Endodermal cell (in vitro differentiated cells): ENCODE measurements at regions not wholly inside any gene's neighbourhood (a gene's known extent, or its start where the extent isn't known, plus 50 kb on each side); places are given as distances from the start of the nearest gene placed in this dataset.
A peak's percentile ranks its signal among the peaks of the same experiment; 100 is the strongest.
"Not testable (repeated sequence)": the region's sequence is repeated elsewhere in the genome, so short reads cannot be mapped to it uniquely, and the experiment has no call there.

Experiments used
- DNase-seq: peaks from one replicate; pipeline ENCODE4 v3.0.0-alpha.2; 2017
- H3K27ac ChIP-seq: 2 replicates; pipeline ENCODE4 v1.5.1; 2013; ENCODE audit warnings: mild to moderate bottlenecking, low read depth, low read length, moderate library complexity
- H3K27me3 ChIP-seq: 2 replicates; pipeline ENCODE4 v1.6.1; 2013; ENCODE audit warnings: mild to moderate bottlenecking, low read length, moderate library complexity; ENCODE audit not compliant: insufficient read depth, control insufficient read depth, poor library complexity, severe bottlenecking
- H3K36me3 ChIP-seq: 2 replicates; pipeline ENCODE4 v1.7.0; 2013; ENCODE audit warnings: mild to moderate bottlenecking, low read length, moderate library complexity; ENCODE audit not compliant: control insufficient read depth, insufficient read depth
- H3K4me1 ChIP-seq: one replicate; pipeline ENCODE4 v1.7.0; 2013; ENCODE audit warnings: low read length; ENCODE audit not compliant: control insufficient read depth, insufficient read depth
- H3K4me3 ChIP-seq: 2 replicates; pipeline ENCODE4 v1.5.1; 2013; ENCODE audit warnings: mild to moderate bottlenecking, low read length, moderate library complexity
- H3K9ac ChIP-seq: 2 replicates; pipeline ENCODE4 v1.6.1; 2013; ENCODE audit warnings: mild to moderate bottlenecking, low read length, moderate library complexity; ENCODE audit not compliant: poor library complexity, severe bottlenecking; ENCODE audit errors: extremely low read depth
- H3K9me3 ChIP-seq: 2 replicates; pipeline ENCODE4 v1.6.1; 2013; ENCODE audit warnings: mild to moderate bottlenecking, low read length, moderate library complexity; ENCODE audit not compliant: control insufficient read depth
- H3K27ac Mint-ChIP-seq: 2 replicates; pipeline ENCODE4 v1.8.0; 2020; ENCODE audit warnings: mixed read lengths
- H3K27me3 Mint-ChIP-seq: 2 replicates; pipeline ENCODE4 v1.8.0; 2021; ENCODE audit warnings: mild to moderate bottlenecking, mixed read lengths; ENCODE audit not compliant: insufficient read depth
- H3K36me3 Mint-ChIP-seq: 2 replicates; pipeline ENCODE4 v1.8.0; 2020; ENCODE audit warnings: low read depth, mixed read lengths
- H3K4me1 Mint-ChIP-seq: 2 replicates; pipeline ENCODE4 v1.8.0; 2020; ENCODE audit warnings: mixed read lengths
- H3K4me3 Mint-ChIP-seq: 2 replicates; pipeline ENCODE4 v1.8.0; 2020; ENCODE audit warnings: mild to moderate bottlenecking, moderate library complexity, mixed read lengths
- H3K9me3 Mint-ChIP-seq: 2 replicates; pipeline ENCODE4 v1.8.0; 2020; ENCODE audit warnings: mild to moderate bottlenecking, mixed read lengths
- CTCF ChIP-seq: fragments of 200-600 bp; sonication (generic); conservative IDR thresholded peaks from 2 replicates; pipeline ENCODE4 v1.5.0; 2021; ENCODE audit warnings: antibody characterized with exemption, mild to moderate bottlenecking
- WGBS, 2 experiments: methylation state at CpG; one replicate each; pipeline versions ENCODE4 v1.1.5 to v1.1.7; 2013; ENCODE audit warnings: missing lambda C conversion rate in 2 of 2, mixed read lengths in 1 of 2; ENCODE audit not compliant: insufficient coverage in 1 of 2, insufficient read length in 1 of 2; 5-methylcytosine and 5-hydroxymethylcytosine counted together

GRCh38 chrX:19256986-19257385 lies 86.7 kb upstream of the PDHA1 start:
- TF ChIP-seq CTCF = no peak
- no peak overlapping the region for H3K27ac ChIP-seq
- H3K9me3 ChIP-seq = peaks cover 10% of the 10 kb centered on the region
- Mint-ChIP-seq H3K27me3 (no peaks in the 10 kb centered on the region), H3K4me3 (no peak overlapping the region), H3K9me3 (peaks cover 53% of the 10 kb centered on the region), H3K4me1 (peaks cover 2% of the 10 kb centered on the region), H3K36me3 (peaks cover 2% of the 10 kb centered on the region), H3K27ac (no peak overlapping the region)
- H3K4me1 ChIP-seq = no peaks in the 10 kb centered on the region
- 92 to 97% methylated on average over 4 to 8 of the region's 8 CpGs for WGBS, 2 experiments
- no peaks in the 10 kb centered on the region for H3K27me3 ChIP-seq
- no peak for DNase-seq
- no peak overlapping the region for H3K4me3 ChIP-seq
- no peak overlapping the region for H3K9ac ChIP-seq
- no peaks in the 10 kb centered on the region for H3K36me3 ChIP-seq

- Mint-ChIP-seq H3K27ac (peak overlapping the region; percentile 35), H3K9me3 (peaks cover 28% of the 10 kb centered on the region)
- not testable (repeated sequence) for H3K27me3 ChIP-seq, H3K36me3 ChIP-seq, H3K27ac ChIP-seq, DNase-seq, H3K27me3 Mint-ChIP-seq, H3K4me3 Mint-ChIP-seq, H3K36me3 Mint-ChIP-seq, H3K4me1 ChIP-seq, H3K4me1 Mint-ChIP-seq, H3K9me3 ChIP-seq, H3K4me3 ChIP-seq, H3K9ac ChIP-seq
- 85 to 86% methylated on average over 1 to 10 of the region's 10 CpGs for WGBS, 2 experiments
Observed at GRCh38 chrX:19261026-19261425, 82.7 kb upstream of the PDHA1 start.

GRCh38 chrX:19270727-19271126 lies 73.0 kb upstream of the PDHA1 start:
- no peaks in the 10 kb centered on the region for H3K27me3 Mint-ChIP-seq
- no peak overlapping the region for H3K27ac ChIP-seq
- H3K27me3 ChIP-seq = no peaks in the 10 kb centered on the region
- H3K4me1 ChIP-seq = no peaks in the 10 kb centered on the region
- peaks cover 37% of the 10 kb centered on the region for H3K9me3 Mint-ChIP-seq
- DNase-seq = no peak
- no peaks in the 10 kb centered on the region for H3K36me3 Mint-ChIP-seq
- H3K4me3 ChIP-seq = no peak overlapping the region
- no peak for TF ChIP-seq CTCF
- no peaks in the 10 kb centered on the region for H3K9me3 ChIP-seq
- no peaks in the 10 kb centered on the region for H3K4me1 Mint-ChIP-seq
- no peak overlapping the region for H3K9ac ChIP-seq
- H3K27ac Mint-ChIP-seq = no peak overlapping the region
- no peaks in the 10 kb centered on the region for H3K36me3 ChIP-seq
- no CpG with 5 or more reads among the region's 1 CpG for WGBS, 2 experiments
- H3K4me3 Mint-ChIP-seq = no peak overlapping the region

GRCh38 chrX:19272452-19272851 lies 71.3 kb upstream of the PDHA1 start:
- H3K27ac ChIP-seq = no peak overlapping the region
- no peaks in the 10 kb centered on the region for H3K27me3 Mint-ChIP-seq

More at GRCh38 chrX:19272452-19272851, 71.3 kb upstream of the PDHA1 start:
- no peaks in the 10 kb centered on the region for H3K9me3 ChIP-seq
- H3K36me3 Mint-ChIP-seq = no peaks in the 10 kb centered on the region
- WGBS, 2 experiments = 100% methylated on average over 1 of the region's 2 CpGs; no CpG with 5 or more reads in 1 of the 2 experiments
- no peak for DNase-seq
- no peak overlapping the region for H3K27ac Mint-ChIP-seq
- H3K4me3 Mint-ChIP-seq = no peak overlapping the region
- H3K27me3 ChIP-seq = no peaks in the 10 kb centered on the region
- peaks cover 38% of the 10 kb centered on the region for H3K9me3 Mint-ChIP-seq
- TF ChIP-seq CTCF = no peak
- no peaks in the 10 kb centered on the region for H3K4me1 Mint-ChIP-seq
- no peak overlapping the region for H3K4me3 ChIP-seq
- no peaks in the 10 kb centered on the region for H3K4me1 ChIP-seq
- H3K9ac ChIP-seq = no peak overlapping the region
- no peaks in the 10 kb centered on the region for H3K36me3 ChIP-seq
